Omental fat pad (tissue), 3 donors: ENCODE measurements at regions not wholly inside any gene's neighbourhood (a gene's known extent, or its start where the extent isn't known, plus 50 kb on each side); places are given as distances from the start of the nearest gene placed in this dataset.

Experiments
- ATAC-seq: fragments of 150-250 bp; one replicate; pipeline ENCODE4 v1.9.1; 2016; ENCODE audit warnings: mild to moderate bottlenecking, moderate library complexity; ENCODE audit not compliant: low FRiP score
- DNase-seq: peaks from one replicate; pipeline ENCODE4 v3.0.0-alpha.2; 2019; ENCODE audit warnings: low spot score
- CTCF ChIP-seq, 3 donors: fragments of 450-650 bp; IDR thresholded peaks; one replicate each; pipeline ENCODE4 v1.5.1; 2016 to 2017; ENCODE audit warnings: antibody characterized with exemption in 3 of 3, mild to moderate bottlenecking in 3 of 3, moderate library complexity in 2 of 3

DNA sequence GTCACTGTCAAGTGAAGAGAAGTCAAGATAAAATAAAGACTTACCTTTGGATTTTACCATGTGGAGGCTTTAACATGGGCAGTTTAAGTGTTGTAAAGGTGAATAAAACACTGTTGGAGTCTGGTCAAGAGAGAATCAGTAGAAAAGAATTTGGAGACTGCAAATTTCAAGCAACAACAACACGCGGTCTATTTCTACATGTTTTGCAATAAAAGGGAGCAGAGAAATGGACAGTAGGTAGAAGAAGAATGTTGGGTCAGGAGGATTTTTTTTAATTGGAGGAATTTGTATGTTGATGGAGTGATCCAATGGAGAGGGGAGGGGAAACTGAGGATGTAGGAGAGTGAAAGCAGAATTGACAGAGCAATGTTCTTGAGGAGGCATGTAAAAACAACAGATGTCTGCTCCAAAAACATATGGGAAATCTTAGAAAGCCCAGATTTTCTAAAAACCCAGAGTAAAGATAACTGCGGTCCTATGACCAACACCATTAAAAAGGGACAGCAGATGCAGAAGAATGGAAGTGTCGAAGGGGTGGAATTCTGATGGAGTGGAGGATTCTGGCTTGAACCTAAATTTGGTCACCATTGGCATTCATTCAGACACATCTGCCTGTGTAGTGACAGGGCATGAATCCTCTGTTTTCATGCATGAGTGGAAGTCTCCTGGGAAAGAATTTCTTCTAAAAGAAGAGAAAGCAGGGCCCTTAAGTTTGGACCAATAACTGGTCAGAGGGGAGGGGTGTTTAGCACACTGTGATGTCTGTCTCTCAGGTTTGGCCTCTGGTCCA lies 68.0 kb upstream of the OSBPL8 start:
- no peak for TF ChIP-seq CTCF (IDR thresholded peaks at IDR 0.05)
- ATAC-seq, result no peak

GRCh38 chr12:76628745-76629144 lies 69.2 kb upstream of the OSBPL8 start:
- DNase-seq, result no peak
- no peak for TF ChIP-seq CTCF (IDR thresholded peaks at IDR 0.05)
- no peak for ATAC-seq

More for the DNA sequence above, 68.0 kb upstream of the OSBPL8 start:
- DNase-seq, result no peak

DNA sequence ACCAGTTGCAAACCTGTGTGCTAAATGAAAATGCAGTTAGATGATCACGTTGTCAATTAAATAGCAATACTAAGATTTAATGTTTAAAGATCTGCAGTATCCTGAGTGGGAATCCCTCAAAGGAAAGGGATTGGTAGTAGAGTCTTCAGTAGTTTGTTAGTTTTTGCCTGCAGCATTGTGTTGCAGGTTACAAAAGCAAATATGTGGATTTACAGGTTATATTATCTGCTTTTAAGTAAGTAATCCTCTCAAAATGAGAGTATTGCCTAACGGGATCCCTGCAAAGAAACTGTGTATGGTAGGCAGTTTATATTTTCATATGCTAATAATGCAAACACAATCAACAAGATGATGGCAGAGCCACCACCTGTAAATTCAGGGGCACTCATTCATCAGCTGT lies 72.2 kb upstream of the OSBPL8 start:
- no peak for ATAC-seq
- no peak for TF ChIP-seq CTCF (IDR thresholded peaks at IDR 0.05)

DNA sequence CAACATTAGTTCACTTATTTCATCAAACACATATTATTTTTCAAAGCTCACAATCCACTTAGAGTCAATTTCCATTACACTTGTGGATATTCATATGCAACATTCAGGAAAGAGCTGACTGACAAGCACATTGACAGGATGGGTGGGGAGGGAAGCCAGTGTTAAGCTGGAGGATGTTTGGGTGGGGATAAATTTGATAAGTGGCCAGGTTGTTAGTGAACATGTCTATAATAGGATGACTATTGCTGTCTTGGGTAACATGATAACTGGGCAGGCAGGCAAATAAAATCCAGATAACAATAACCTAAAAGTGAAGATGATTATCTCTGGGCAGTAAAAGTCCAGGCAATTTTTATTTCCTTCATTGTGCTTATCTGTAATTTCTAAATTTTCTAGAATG lies 73.8 kb upstream of the OSBPL8 start:
- no peak for TF ChIP-seq CTCF (IDR thresholded peaks at IDR 0.05)
- ATAC-seq (no peak), DNase-seq (no peak)

More for the DNA sequence above, 72.2 kb upstream of the OSBPL8 start:
- no peak for DNase-seq

GRCh38 chr12:76634133-76634532 lies 74.6 kb upstream of the OSBPL8 start:
- DNase-seq (no peak), ATAC-seq (no peak)
- no peak for TF ChIP-seq CTCF (IDR thresholded peaks at IDR 0.05)

- ATAC-seq, result no peak
- DNase-seq, result no peak
- no peak for TF ChIP-seq CTCF (IDR thresholded peaks at IDR 0.05)
Observed at GRCh38 chr12:76636121-76636692, 76.6 kb upstream of the OSBPL8 start.

DNA sequence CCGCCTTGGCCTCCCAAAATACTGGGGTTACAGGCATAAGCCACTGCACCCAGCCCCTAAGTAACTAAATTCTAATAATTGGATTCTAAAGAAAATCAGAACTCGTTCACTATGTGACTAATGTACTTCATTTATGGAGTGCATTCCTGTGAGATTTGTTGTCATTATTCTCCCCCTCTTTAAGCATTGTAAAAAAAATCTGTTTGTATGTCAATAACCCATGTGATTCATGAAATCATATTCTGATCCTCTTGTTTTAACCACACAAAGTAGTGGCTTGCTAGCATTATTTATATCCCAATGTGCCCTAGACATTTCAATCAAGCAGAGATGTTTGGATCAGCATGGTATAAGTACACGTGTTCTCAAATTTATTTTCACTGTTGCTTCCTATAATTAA lies 78.2 kb upstream of the OSBPL8 start:
- no peak for DNase-seq
- TF ChIP-seq CTCF (IDR thresholded peaks at IDR 0.05), result no peak
- no peak for ATAC-seq
